Loucy (cell line): ENCODE measurements at regions not wholly inside any gene's neighbourhood (a gene's known extent, or its start where the extent isn't known, plus 50 kb on each side); places are given as distances from the start of the nearest gene placed in this dataset.

Source experiments
- EZH2phosphoT487 ChIP-seq: fragments of 200-600 bp; IDR thresholded peaks from 2 replicates; pipeline ENCODE4 v1.6.1; 2018; ENCODE audit warnings: antibody characterized with exemption, mild to moderate bottlenecking, moderate library complexity, borderline replicate concordance
- TF ChIP-seq, protein P1 (sequence below): fragments of 200-600 bp; sonication (generic); conservative IDR thresholded peaks from 2 replicates; pipeline ENCODE4 v1.5.1; 2014; ENCODE audit warnings: mild to moderate bottlenecking, antibody characterized with exemption, low read length

DNA sequence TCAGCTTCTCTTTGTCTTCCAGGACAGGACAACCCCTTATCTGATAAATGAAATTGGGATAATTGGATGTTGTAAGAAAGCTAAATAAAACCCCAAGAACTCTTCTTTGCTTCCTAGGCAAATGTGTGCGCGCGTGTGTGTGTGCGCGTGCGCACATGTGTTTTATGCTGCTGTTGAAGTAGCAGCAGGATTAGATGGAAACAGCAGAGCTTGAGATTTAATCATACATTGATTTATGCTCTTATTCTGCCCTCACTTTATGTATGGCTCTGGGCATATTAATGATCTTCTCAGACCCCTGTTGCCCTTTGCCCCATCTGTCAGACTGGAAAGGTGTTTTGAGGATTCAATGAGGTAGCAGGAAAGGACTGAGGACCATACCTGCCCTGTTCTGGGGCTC is 324.0 kb upstream of the MAP3K7 start:
- TF ChIP-seq, protein P1, sequence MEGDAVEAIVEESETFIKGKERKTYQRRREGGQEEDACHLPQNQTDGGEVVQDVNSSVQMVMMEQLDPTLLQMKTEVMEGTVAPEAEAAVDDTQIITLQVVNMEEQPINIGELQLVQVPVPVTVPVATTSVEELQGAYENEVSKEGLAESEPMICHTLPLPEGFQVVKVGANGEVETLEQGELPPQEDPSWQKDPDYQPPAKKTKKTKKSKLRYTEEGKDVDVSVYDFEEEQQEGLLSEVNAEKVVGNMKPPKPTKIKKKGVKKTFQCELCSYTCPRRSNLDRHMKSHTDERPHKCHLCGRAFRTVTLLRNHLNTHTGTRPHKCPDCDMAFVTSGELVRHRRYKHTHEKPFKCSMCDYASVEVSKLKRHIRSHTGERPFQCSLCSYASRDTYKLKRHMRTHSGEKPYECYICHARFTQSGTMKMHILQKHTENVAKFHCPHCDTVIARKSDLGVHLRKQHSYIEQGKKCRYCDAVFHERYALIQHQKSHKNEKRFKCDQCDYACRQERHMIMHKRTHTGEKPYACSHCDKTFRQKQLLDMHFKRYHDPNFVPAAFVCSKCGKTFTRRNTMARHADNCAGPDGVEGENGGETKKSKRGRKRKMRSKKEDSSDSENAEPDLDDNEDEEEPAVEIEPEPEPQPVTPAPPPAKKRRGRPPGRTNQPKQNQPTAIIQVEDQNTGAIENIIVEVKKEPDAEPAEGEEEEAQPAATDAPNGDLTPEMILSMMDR = no peak
- no peak for TF ChIP-seq EZH2phosphoT487
